Esophagus (tissue), 2 donors: ENCODE measurements at regions not wholly inside any gene's neighbourhood (a gene's known extent, or its start where the extent isn't known, plus 50 kb on each side); places are given as distances from the start of the nearest gene placed in this dataset.
"Not testable (repeated sequence)": the region's sequence is repeated elsewhere in the genome, so short reads cannot be mapped to it uniquely, and the experiment has no call there.

ENCODE experiments used
- H3K27ac ChIP-seq, 2 donors: one replicate each; pipeline ENCODE4 v1.5.1; 2013; ENCODE audit warnings: low read depth in 2 of 2, mild to moderate bottlenecking in 2 of 2, inconsistent platforms in 1 of 2, low read length in 1 of 2, moderate library complexity in 1 of 2
- H3K27me3 ChIP-seq, 2 donors: one replicate each; pipeline ENCODE4 v1.6.1; 2013; ENCODE audit warnings: low read length in 2 of 2, control low read depth in 1 of 2, mild to moderate bottlenecking in 1 of 2; ENCODE audit not compliant: insufficient read depth in 2 of 2, control insufficient read depth in 1 of 2
- H3K36me3 ChIP-seq, 2 donors: one replicate each; pipeline ENCODE4 v1.6.1; 2013; ENCODE audit warnings: low read length in 1 of 2; ENCODE audit not compliant: control insufficient read depth in 2 of 2, insufficient read depth in 2 of 2
- H3K4me1 ChIP-seq, 2 donors: one replicate each; pipeline ENCODE4 v1.6.1; 2013; ENCODE audit warnings: low read length in 1 of 2; ENCODE audit not compliant: control insufficient read depth in 2 of 2, insufficient read depth in 2 of 2
- H3K4me3 ChIP-seq, 2 donors: one replicate each; pipeline ENCODE4 v1.5.1; 2013; ENCODE audit warnings: low read length in 2 of 2, mild to moderate bottlenecking in 2 of 2, low read depth in 1 of 2, moderate library complexity in 1 of 2
- H3K9me3 ChIP-seq, 2 donors: one replicate each; pipeline ENCODE4 v1.6.1; 2013; ENCODE audit warnings: mild to moderate bottlenecking in 2 of 2, low read depth in 1 of 2, low read length in 1 of 2, moderate library complexity in 1 of 2; ENCODE audit not compliant: control insufficient read depth in 2 of 2, insufficient read depth in 1 of 2
- WGBS, 2 donors: extraction: QIAGEN DNeasy Blood & Tissue Kit; methylation state at CpG; one replicate each; pipeline ENCODE4 v1.1.7; 2013; 5-methylcytosine and 5-hydroxymethylcytosine counted together
- donor health status: healthy with polysubstance abuse.
- donor health status: Bipolar disorder and iron deficiency.

GRCh38 chr9:14993901-14994554 lies 83.8 kb upstream of the FREM1 start:
- 70 to 75% methylated on average over 9 of the region's 9 CpGs for WGBS, 2 donors
- H3K4me3 ChIP-seq = no peak overlapping the region
- H3K9me3 ChIP-seq = peaks cover 0 to 3% of the 10 kb centered on the region in 2 donors
- H3K4me1 ChIP-seq = no peaks in the 10 kb centered on the region
- no peaks in the 10 kb centered on the region for H3K36me3 ChIP-seq
- no peaks in the 10 kb centered on the region for H3K27me3 ChIP-seq
- no peak overlapping the region for H3K27ac ChIP-seq

GRCh38 chr9:14993061-14993800 lies 83.0 kb upstream of the FREM1 start:
- no peak overlapping the region for H3K27ac ChIP-seq
- no peaks in the 10 kb centered on the region for H3K4me1 ChIP-seq
- peak overlapping the region; percentile 44 to 54 for H3K4me3 ChIP-seq
- no peaks in the 10 kb centered on the region for H3K27me3 ChIP-seq
- 9% methylated on average over 48 to 49 of the region's 49 CpGs for WGBS, 2 donors
- H3K9me3 ChIP-seq = peaks cover 0 to 3% of the 10 kb centered on the region in 2 donors
- no peaks in the 10 kb centered on the region for H3K36me3 ChIP-seq

GRCh38 chr9:14992516-14992915 lies 82.3 kb upstream of the FREM1 start:
- WGBS, 2 donors = 79 to 87% methylated on average over 5 of the region's 5 CpGs
- no peak overlapping the region for H3K4me3 ChIP-seq

GRCh38 chr9:14992081-14992480 lies 81.9 kb upstream of the FREM1 start:
- Histone ChIP-seq H3K4me1 (no peaks in the 10 kb centered on the region), H3K4me3 (no peak overlapping the region), H3K27me3 (no peaks in the 10 kb centered on the region), H3K9me3 (peaks cover 0 to 3% of the 10 kb centered on the region in 2 donors), H3K27ac (no peak overlapping the region), H3K36me3 (no peaks in the 10 kb centered on the region)
- WGBS, 2 donors = 84 to 86% methylated on average over 9 of the region's 9 CpGs

More at GRCh38 chr9:14992516-14992915, 82.3 kb upstream of the FREM1 start:
- H3K4me1 ChIP-seq = no peaks in the 10 kb centered on the region
- H3K27me3 ChIP-seq = no peaks in the 10 kb centered on the region
- no peaks in the 10 kb centered on the region for H3K36me3 ChIP-seq
- no peak overlapping the region for H3K27ac ChIP-seq
- H3K9me3 ChIP-seq = peaks cover 0 to 3% of the 10 kb centered on the region in 2 donors

- WGBS, 2 donors = 82 to 87% methylated on average over 6 of the region's 6 CpGs
- not testable (repeated sequence) for H3K9me3 ChIP-seq, H3K4me3 ChIP-seq, H3K36me3 ChIP-seq, H3K27ac ChIP-seq, H3K4me1 ChIP-seq, H3K27me3 ChIP-seq
Observed at GRCh38 chr9:14990647-14991046, 80.4 kb upstream of the FREM1 start.

- H3K27me3 ChIP-seq = no peaks in the 10 kb centered on the region
- WGBS, 2 donors = 93 to 95% methylated on average over 5 of the region's 5 CpGs
- H3K4me1 ChIP-seq = no peaks in the 10 kb centered on the region
- peaks cover 0 to 3% of the 10 kb centered on the region in 2 donors for H3K9me3 ChIP-seq
- H3K36me3 ChIP-seq = no peaks in the 10 kb centered on the region
- H3K4me3 ChIP-seq = no peak overlapping the region
- H3K27ac ChIP-seq = no peak overlapping the region
Observed at GRCh38 chr9:14989811-14990210, 79.6 kb upstream of the FREM1 start.

- not testable (repeated sequence) for H3K4me3 ChIP-seq, H3K27ac ChIP-seq, H3K4me1 ChIP-seq, H3K27me3 ChIP-seq, H3K9me3 ChIP-seq, H3K36me3 ChIP-seq
- 93 to 95% methylated on average over 7 of the region's 7 CpGs for WGBS, 2 donors
Observed at GRCh38 chr9:14989336-14989735, 79.1 kb upstream of the FREM1 start.

GRCh38 chr9:14987858-14988257 lies 77.6 kb upstream of the FREM1 start:
- no peaks in the 10 kb centered on the region for H3K27me3 ChIP-seq
- no peak overlapping the region for H3K4me3 ChIP-seq
- H3K4me1 ChIP-seq = no peaks in the 10 kb centered on the region
- H3K9me3 ChIP-seq = no peaks in the 10 kb centered on the region
- WGBS, 2 donors = 75 to 92% methylated on average over 1 of the region's 1 CpG
- no peaks in the 10 kb centered on the region for H3K36me3 ChIP-seq
- no peak overlapping the region for H3K27ac ChIP-seq

- Histone ChIP-seq H3K27me3 (no peaks in the 10 kb centered on the region), H3K9me3 (no peaks in the 10 kb centered on the region), H3K4me3 (no peak overlapping the region), H3K36me3 (no peaks in the 10 kb centered on the region), H3K4me1 (no peaks in the 10 kb centered on the region), H3K27ac (no peak overlapping the region)
- 77 to 90% methylated on average over 1 of the region's 1 CpG for WGBS, 2 donors
Observed at GRCh38 chr9:14985419-14985818, 75.2 kb upstream of the FREM1 start.

- Histone ChIP-seq H3K9me3 (no peaks in the 10 kb centered on the region), H3K36me3 (no peaks in the 10 kb centered on the region), H3K4me3 (no peak overlapping the region), H3K4me1 (no peaks in the 10 kb centered on the region), H3K27ac (no peak overlapping the region), H3K27me3 (no peaks in the 10 kb centered on the region)
- 76 to 87% methylated on average over 1 of the region's 1 CpG for WGBS, 2 donors
Observed at GRCh38 chr9:14983599-14983998, 73.4 kb upstream of the FREM1 start.
